D341Med (cell line): ENCODE measurements at regions not wholly inside any gene's neighbourhood (a gene's known extent, or its start where the extent isn't known, plus 50 kb on each side); places are given as distances from the start of the nearest gene placed in this dataset.
"Not testable (repeated sequence)": the region's sequence is repeated elsewhere in the genome, so short reads cannot be mapped to it uniquely, and the experiment has no call there.

Experiments used
- DNase-seq: peaks from one replicate; pipeline ENCODE4 v3.0.0; 2012; ENCODE audit warnings: low spot score

GRCh38 chr2:31813016-31813415, 197.8 kb downstream of the MEMO1 start:
- no peak for DNase-seq

GRCh38 chr2:31812051-31812798, 198.6 kb downstream of the MEMO1 start:
- no peak for DNase-seq

- DNase-seq = no peak
Measured at GRCh38 chr2:31811482-31811881, 199.3 kb downstream of the MEMO1 start.

- no peak for DNase-seq
Measured at GRCh38 chr2:31810200-31810917, 200.4 kb downstream of the MEMO1 start.

- DNase-seq = no peak
Measured at GRCh38 chr2:31805688-31806087, 205.1 kb downstream of the MEMO1 start.

GRCh38 chr2:31803481-31804153, 207.2 kb downstream of the MEMO1 start:
- not testable (repeated sequence) for DNase-seq

GRCh38 chr2:31802711-31803110, 208.1 kb downstream of the MEMO1 start:
- DNase-seq = no peak

- DNase-seq = not testable (repeated sequence)
Measured at GRCh38 chr2:31799282-31799681, 211.5 kb downstream of the MEMO1 start.

- DNase-seq = no peak
Measured at GRCh38 chr2:31788273-31788672, 207.5 kb upstream of the SRD5A2 start.

- no peak for DNase-seq
Measured at GRCh38 chr2:31785876-31786275, 205.1 kb upstream of the SRD5A2 start.

GRCh38 chr2:31784868-31785267, 204.1 kb upstream of the SRD5A2 start:
- no peak for DNase-seq

- DNase-seq = not testable (repeated sequence)
Measured at GRCh38 chr2:31783446-31784091, 202.8 kb upstream of the SRD5A2 start.

- no peak for DNase-seq
Measured at GRCh38 chr2:31778153-31778552, 197.4 kb upstream of the SRD5A2 start.

GRCh38 chr2:31770741-31771140, 190.0 kb upstream of the SRD5A2 start:
- no peak for DNase-seq

- no peak for DNase-seq
Measured at GRCh38 chr2:31765078-31765945, 184.6 kb upstream of the SRD5A2 start.

- DNase-seq = no peak
Measured at GRCh38 chr2:31764169-31764568, 183.4 kb upstream of the SRD5A2 start.

GRCh38 chr2:31762085-31762484, 181.3 kb upstream of the SRD5A2 start:
- DNase-seq = no peak

GRCh38 chr2:31757351-31757750, 176.6 kb upstream of the SRD5A2 start:
- not testable (repeated sequence) for DNase-seq

GRCh38 chr2:31748746-31749145, 168.0 kb upstream of the SRD5A2 start:
- DNase-seq = not testable (repeated sequence)

GRCh38 chr2:31748041-31748440, 167.3 kb upstream of the SRD5A2 start:
- no peak for DNase-seq

GRCh38 chr2:31739161-31739560, 158.4 kb upstream of the SRD5A2 start:
- DNase-seq = no peak
